Testis (tissue), 2 donors: ENCODE measurements at regions not wholly inside any gene's neighbourhood (a gene's known extent, or its start where the extent isn't known, plus 50 kb on each side); places are given as distances from the start of the nearest gene placed in this dataset.

Source experiments
- CTCF ChIP-seq, 3 experiments: fragments of 450-650 bp in 2 of 3; fragments of 200-600 bp in 1 of 3; sonication (generic) in 1 of 3; IDR thresholded peaks; one replicate each; pipeline ENCODE4 v1.5.1; 2016 to 2019; ENCODE audit warnings: antibody characterized with exemption in 3 of 3, mild to moderate bottlenecking in 2 of 3, moderate library complexity in 1 of 3
- POLR2A ChIP-seq: fragments of 450-650 bp; IDR thresholded peaks from one replicate; pipeline ENCODE4 v1.6.1; 2017; ENCODE audit warnings: antibody characterized with exemption, mild to moderate bottlenecking, moderate library complexity

DNA sequence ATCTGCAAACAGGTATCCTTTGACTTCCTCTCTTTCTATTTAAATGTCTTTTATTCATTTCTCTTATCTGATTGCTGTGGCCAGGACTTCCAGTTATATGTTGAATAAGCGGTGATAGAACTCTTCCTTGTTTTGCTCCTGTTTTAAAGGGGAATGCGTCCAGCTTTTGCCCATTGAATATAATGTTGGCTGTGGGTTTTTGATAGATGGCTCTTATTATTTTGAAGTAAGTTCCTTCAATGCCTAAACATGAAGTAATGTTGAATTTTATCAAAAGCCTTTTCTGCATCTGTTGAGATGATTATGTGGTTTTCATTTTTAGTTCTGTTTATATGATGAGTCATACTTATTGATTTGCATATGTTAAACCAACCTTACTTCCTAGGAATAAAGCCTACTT lies 300.5 kb upstream of the CTNND2 start:
- TF ChIP-seq CTCF (IDR thresholded peaks at IDR 0.05) (no peak), POLR2A (no peak)
